ENCODE measurements at regions not wholly inside any gene's neighbourhood (a gene's known extent, or its start where the extent isn't known, plus 50 kb on each side); places are given as distances from the start of the nearest gene placed in this dataset.

DNA sequence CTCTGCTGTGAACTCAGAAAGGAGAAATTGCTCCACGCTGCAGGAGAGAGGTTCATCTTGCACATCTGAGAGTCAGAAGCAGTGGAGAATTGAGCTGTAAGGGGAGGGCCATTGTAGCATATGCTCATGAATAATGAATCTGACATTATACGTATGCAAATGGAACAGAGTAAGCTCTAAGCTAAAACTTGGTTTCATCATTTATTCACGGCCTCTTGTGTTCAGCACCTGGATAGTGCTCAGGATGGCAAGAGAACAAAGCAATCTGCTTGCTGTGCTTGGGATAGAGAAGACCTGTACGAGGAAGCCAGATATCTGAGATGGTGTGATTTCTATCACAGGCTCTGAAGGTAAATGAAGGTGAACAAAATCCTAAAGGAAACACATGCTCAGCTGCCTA, 87.9 kb upstream of the GCFC2 start:
- no peak for DNase-seq

DNA sequence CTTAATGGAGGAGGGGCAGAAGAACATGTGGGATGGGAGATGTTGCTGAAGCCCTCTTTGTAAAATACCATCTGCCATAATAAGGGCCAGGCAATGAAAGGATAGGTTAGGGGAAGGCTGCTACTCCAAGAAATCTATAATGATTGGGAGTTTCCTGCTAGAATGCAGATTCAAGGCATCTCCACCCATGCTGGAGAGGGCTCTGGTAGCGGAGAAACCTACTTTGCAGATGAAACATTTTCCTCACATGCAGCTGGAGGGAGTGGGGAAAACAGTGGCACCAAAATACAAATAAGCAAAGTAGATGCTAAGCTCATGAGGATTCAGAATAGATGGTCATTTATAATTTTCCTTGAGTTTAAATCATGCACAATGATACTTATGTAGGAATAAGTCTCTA, 82.3 kb upstream of the GCFC2 start:
- DNase-seq, result no peak

DNA sequence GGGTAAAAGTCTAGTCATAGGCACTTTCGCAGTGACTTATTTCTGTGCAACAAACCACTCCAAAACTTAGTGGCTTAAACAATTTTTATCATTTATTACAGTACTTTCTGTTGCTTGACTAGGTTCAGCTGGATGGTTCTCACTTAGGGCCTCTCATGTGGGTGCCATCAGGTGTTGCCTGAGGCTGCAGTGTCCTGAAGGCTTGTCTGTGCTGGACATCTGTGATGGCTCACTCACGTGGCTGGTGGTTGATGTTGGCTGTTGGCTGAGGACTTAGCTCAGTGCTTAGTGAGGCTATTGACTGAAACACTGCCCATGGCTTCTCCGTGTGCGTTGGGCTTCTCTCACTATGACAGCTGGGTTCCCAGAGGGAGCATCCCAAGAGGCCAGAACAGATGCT, 81.4 kb upstream of the GCFC2 start:
- no peak for DNase-seq

- DNase-seq, result no peak
Measured at GRCh38 chr2:75790814-75791467, 80.2 kb upstream of the GCFC2 start.

GRCh38 chr2:75790121-75790813, 79.6 kb upstream of the GCFC2 start:
- DNase-seq, result no peak

GRCh38 chr2:75788902-75789301, 78.2 kb upstream of the GCFC2 start:
- DNase-seq, result no peak

- DNase-seq, result no peak
Measured at GRCh38 chr2:75788154-75788553, 77.4 kb upstream of the GCFC2 start.

- peak; percentile 29 for DNase-seq
Measured at GRCh38 chr2:75787532-75788132, 76.9 kb upstream of the GCFC2 start.

DNA sequence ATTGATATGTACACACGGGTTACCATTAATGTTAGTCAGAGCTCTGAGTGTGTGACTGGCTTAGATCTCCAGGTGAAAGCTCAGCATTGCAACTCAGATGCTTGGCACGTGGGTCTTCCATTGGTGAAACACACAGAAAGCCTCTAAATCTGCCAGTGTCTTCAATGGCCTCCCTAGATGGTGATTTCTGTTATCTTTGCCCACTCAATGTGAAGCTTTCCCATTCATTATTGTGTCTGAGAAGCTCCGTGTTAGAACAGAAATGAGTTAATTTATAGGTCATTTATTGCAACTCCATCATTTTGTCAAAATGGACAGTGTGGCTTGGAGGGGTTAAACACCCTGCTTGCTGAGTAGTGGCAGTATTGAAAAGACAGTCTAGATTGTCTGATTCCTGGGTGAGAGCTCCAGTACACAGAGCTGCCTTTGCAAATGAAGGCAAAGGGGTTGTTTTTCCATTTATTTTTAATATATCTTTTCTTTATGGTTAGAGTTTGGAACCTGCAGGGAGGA, 64.7 kb upstream of the GCFC2 start:
- no peak for DNase-seq

DNA sequence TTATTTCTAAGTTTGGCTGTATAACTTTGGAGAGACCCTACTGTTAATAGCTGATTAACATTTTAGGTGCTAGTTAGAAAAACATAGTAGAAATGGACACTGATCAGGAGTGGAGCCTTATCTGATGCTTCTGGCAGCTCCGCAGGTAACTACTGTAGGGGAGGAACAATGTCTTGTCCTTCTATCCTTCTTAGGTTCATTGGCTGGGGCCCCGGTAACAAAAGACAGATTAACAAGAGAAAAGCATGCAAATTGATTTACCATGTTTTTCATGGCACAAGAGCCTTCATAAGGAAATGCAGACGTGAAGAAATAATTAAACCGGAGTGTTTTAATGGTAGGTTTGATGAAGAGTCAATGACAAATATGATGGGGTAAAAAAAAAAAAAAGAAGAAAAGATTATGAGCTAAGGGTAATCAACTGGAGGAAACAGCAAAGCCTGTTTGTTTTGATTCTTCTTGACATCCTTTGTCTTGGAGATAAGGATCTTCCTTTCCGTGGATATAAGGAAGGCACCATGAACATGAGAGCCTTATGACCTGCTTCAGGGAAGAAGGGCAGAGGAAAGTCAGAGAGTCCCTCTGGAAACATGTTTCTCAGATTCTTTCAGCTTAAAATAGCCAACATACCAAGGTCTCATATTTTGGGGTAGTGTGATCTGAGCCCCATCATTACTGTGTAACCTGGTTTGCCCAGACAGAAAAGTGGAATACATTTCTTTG, 62.4 kb upstream of the GCFC2 start:
- no peak for DNase-seq

DNA sequence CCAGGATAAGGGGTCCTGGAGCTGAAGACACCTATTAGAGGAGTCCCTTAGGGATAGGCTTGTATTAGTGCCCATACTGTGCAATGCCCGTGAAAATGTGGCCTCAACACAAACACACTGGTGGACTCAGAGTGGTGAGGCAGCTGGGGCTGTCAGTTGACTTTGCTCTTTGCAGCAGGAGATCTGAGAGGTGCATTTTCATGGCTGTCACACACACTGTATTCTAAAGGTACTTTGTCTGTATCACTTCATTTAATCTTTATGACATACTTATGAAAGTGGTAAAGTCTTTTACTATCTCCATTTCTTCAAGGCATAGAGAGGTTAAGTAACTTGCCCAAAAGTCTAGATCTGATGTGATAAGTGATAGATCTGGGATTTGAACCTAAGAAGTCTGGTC, 55.1 kb upstream of the GCFC2 start:
- no peak for DNase-seq

DNA sequence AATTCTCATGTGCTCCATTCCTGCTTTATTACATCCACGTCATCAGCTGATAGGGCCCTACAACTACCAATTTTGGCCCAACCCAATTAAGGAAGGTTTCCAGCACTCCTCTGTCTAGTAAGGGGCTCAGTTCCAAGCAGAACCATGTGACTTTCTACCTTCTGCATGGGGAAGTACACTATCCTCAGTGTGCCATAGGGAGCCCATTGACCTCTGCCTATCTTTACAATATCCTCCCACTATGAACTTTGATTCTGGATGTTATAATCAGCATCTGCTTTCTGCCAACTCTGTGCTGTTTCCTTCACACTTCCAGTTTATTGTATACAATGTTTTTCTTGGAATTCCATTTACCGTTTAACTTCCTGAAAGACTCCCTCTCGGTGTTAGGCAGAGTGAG, 53.9 kb upstream of the GCFC2 start:
- DNase-seq, result no peak

Measured in NCI-H2171 (cell line).